ENCODE measurements at regions not wholly inside any gene's neighbourhood (a gene's known extent, or its start where the extent isn't known, plus 50 kb on each side); places are given as distances from the start of the nearest gene placed in this dataset.

DNA sequence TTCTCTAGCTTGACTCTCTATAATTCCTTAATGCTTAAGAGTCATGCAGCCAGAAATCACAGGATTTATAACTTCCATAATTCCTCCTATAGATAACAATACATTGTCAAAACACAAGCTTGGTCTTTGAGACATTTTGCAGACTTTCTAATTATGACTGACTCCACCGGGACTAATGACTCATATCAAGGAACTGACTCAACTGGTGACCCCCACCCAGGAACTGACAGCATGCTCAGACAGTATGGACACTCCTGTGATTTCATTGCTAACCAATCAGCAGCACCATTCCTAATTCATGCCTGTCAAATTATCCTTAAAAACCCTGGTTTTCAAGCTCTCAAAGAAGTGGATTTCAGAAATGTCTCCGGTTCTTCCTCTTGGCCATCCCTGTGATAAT is 670.5 kb upstream of the IMPG1 start:
- no peak for DNase-seq (ENCODE audit: low read depth, low spot score)
- Histone ChIP-seq H2AFZ (ENCODE audit: control insufficient read depth, low read length) (no peak overlapping the region), H3K4me3 (ENCODE audit: control insufficient read depth in 2 of 3, extremely low read depth in 1 of 3, insufficient read depth in 2 of 3, low read depth in 1 of 3, low read length in 3 of 3) (no peak overlapping the region), H3K4me1 (ENCODE audit: control insufficient read depth, extremely low read depth, insufficient read depth, low read length) (no peaks in the 10 kb centered on the region), H3K36me3 (ENCODE audit: control insufficient read depth in 2 of 2, extremely low read depth in 1 of 2, insufficient read depth in 2 of 2, low read length in 2 of 2) (no peaks in the 10 kb centered on the region), H3K9ac (ENCODE audit: control insufficient read depth, extremely low read depth, insufficient read depth, low read length) (no peak overlapping the region), H3K79me2 (ENCODE audit: control insufficient read depth, insufficient read depth, low read length) (no peaks in the 10 kb centered on the region), H3K9me3 (ENCODE audit: control insufficient read depth, low read depth, low read length) (no peaks in the 10 kb centered on the region), H3K27ac (ENCODE audit: control insufficient read depth, insufficient read depth, low read length) (no peak overlapping the region), H3K27me3 (ENCODE audit: control insufficient read depth, extremely low read depth, insufficient read depth, low read length) (no peaks in the 10 kb centered on the region), H3K4me2 (ENCODE audit: control insufficient read depth, extremely low read depth, insufficient read depth, low read depth, low read length) (no peak overlapping the region), H4K20me1 (ENCODE audit: control insufficient read depth, extremely low read depth, insufficient read depth, low read length) (no peaks in the 10 kb centered on the region), H3K9me1 (ENCODE audit: control insufficient read depth, extremely low read depth, insufficient read depth, low read length) (no peaks in the 10 kb centered on the region)
- dilution Hi-C loops (cut with MboI; ENCODE audit: extremely low pct_ligation_motif_present, low sequenced_read_pairs), result no loop called here
- TF ChIP-seq EZH2 (IDR thresholded peaks at IDR 0.05; ENCODE audit: low read length) (no peak), CTCF (optimal IDR thresholded peaks at IDR 0.05 in 1 of 3, IDR thresholded peaks at IDR 0.05 in 1 of 3, conservative IDR thresholded peaks at IDR 0.05 in 1 of 3; ENCODE audit: extremely low read depth in 1 of 3, insufficient read depth in 2 of 3, low read length in 3 of 3) (no peak)
- FAIRE-seq, result no peak

DNA sequence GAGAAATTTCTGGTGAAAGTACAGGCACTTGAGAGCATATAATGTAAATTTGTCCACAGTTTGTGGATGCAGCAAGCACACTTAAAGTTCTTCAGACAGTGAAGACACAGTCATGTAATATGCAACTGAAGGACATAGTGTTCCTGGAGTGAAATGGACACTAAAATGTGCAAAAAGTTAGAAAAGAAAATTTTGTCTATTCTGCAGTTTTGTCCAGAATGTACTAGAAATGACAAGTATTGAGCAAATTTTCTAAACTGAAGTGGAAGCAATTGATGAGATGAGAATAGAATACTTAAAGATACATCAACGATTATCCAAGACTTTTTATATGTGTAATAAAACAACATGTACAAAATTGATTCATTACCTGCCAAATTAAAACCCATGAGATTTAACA is 647.0 kb upstream of the IMPG1 start:
- no peak for DNase-seq (ENCODE audit: low read depth, low spot score)
- H3K36me3 ChIP-seq (ENCODE audit: control insufficient read depth in 2 of 2, extremely low read depth in 1 of 2, insufficient read depth in 2 of 2, low read length in 2 of 2), result no peaks in the 10 kb centered on the region
- TF ChIP-seq CTCF (optimal IDR thresholded peaks at IDR 0.05 in 1 of 3, IDR thresholded peaks at IDR 0.05 in 1 of 3, conservative IDR thresholded peaks at IDR 0.05 in 1 of 3; ENCODE audit: extremely low read depth in 1 of 3, insufficient read depth in 2 of 3, low read length in 3 of 3) (no peak), EZH2 (IDR thresholded peaks at IDR 0.05; ENCODE audit: low read length) (no peak)
- no peak overlapping the region for H3K4me3 ChIP-seq (ENCODE audit: control insufficient read depth in 2 of 3, extremely low read depth in 1 of 3, insufficient read depth in 2 of 3, low read depth in 1 of 3, low read length in 3 of 3)
- no peaks in the 10 kb centered on the region for H4K20me1 ChIP-seq (ENCODE audit: control insufficient read depth, extremely low read depth, insufficient read depth, low read length)
- no peak overlapping the region for H3K9ac ChIP-seq (ENCODE audit: control insufficient read depth, extremely low read depth, insufficient read depth, low read length)
- H3K4me2 ChIP-seq (ENCODE audit: control insufficient read depth, extremely low read depth, insufficient read depth, low read depth, low read length), result no peak overlapping the region
- H2AFZ ChIP-seq (ENCODE audit: control insufficient read depth, low read length), result no peak overlapping the region
- no peaks in the 10 kb centered on the region for H3K27me3 ChIP-seq (ENCODE audit: control insufficient read depth, extremely low read depth, insufficient read depth, low read length)
- H3K79me2 ChIP-seq (ENCODE audit: control insufficient read depth, insufficient read depth, low read length), result no peaks in the 10 kb centered on the region
- dilution Hi-C loops (cut with MboI; ENCODE audit: extremely low pct_ligation_motif_present, low sequenced_read_pairs), result no loop called here
- H3K4me1 ChIP-seq (ENCODE audit: control insufficient read depth, extremely low read depth, insufficient read depth, low read length), result no peaks in the 10 kb centered on the region
- no peak for FAIRE-seq
- no peaks in the 10 kb centered on the region for H3K9me1 ChIP-seq (ENCODE audit: control insufficient read depth, extremely low read depth, insufficient read depth, low read length)
- H3K27ac ChIP-seq (ENCODE audit: control insufficient read depth, insufficient read depth, low read length), result no peak overlapping the region
- H3K9me3 ChIP-seq (ENCODE audit: control insufficient read depth, low read depth, low read length), result no peaks in the 10 kb centered on the region

All from keratinocyte (primary cell).